Neural progenitor cell (in vitro differentiated cells): ENCODE measurements at regions not wholly inside any gene's neighbourhood (a gene's known extent, or its start where the extent isn't known, plus 50 kb on each side); places are given as distances from the start of the nearest gene placed in this dataset.

Source experiments
- DNase-seq: peaks from one replicate; pipeline ENCODE4 v3.0.0-alpha.2; 2016; ENCODE audit warnings: low spot score
- H2AFZ ChIP-seq: fragments of 200-600 bp; sonication (generic); replicated peaks from 2 replicates; pipeline ENCODE4 v1.6.1; 2016; ENCODE audit warnings: antibody characterized with exemption
- H3F3A ChIP-seq: fragments of 200-600 bp; sonication (generic); 2 replicates; pipeline ENCODE4 v1.6.1; 2016; ENCODE audit warnings: antibody characterized with exemption, low read depth
- H3K27ac ChIP-seq: fragments of 200-600 bp; sonication (generic); 2 replicates; pipeline ENCODE4 v1.5.1; 2016; ENCODE audit warnings: mild to moderate bottlenecking
- H3K27me3 ChIP-seq: fragments of 200-600 bp; sonication (generic); 2 replicates; pipeline ENCODE4 v1.6.1; 2016; ENCODE audit warnings: mild to moderate bottlenecking, moderate library complexity
- H3K36me3 ChIP-seq: fragments of 200-600 bp; sonication (generic); 2 replicates; pipeline ENCODE4 v1.5.1; 2016
- H3K4me1 ChIP-seq: fragments of 200-600 bp; sonication (generic); 2 replicates; pipeline ENCODE4 v1.6.1; 2016; ENCODE audit warnings: mixed run types
- H3K4me2 ChIP-seq: fragments of 200-600 bp; sonication (generic); 2 replicates; pipeline ENCODE4 v1.6.1; 2016
- H3K4me3 ChIP-seq: fragments of 200-600 bp; sonication (generic); 2 replicates; pipeline ENCODE4 v1.5.1; 2016
- H3K79me2 ChIP-seq: fragments of 200-600 bp; sonication (generic); 2 replicates; pipeline ENCODE4 v1.6.1; 2016; ENCODE audit warnings: low read depth
- H3K9ac ChIP-seq: fragments of 200-600 bp; sonication (generic); 2 replicates; pipeline ENCODE4 v1.6.1; 2016
- H3K9me3 ChIP-seq: fragments of 200-600 bp; sonication (generic); 2 replicates; pipeline ENCODE4 v1.5.1; 2016; ENCODE audit warnings: low read depth
- H4K20me1 ChIP-seq: fragments of 200-600 bp; sonication (generic); 2 replicates; pipeline ENCODE4 v1.6.1; 2016; ENCODE audit warnings: low read depth
- H3K27ac Mint-ChIP-seq: 3 replicates; pipeline ENCODE4 v1.8.0; 2021; ENCODE audit warnings: mixed read lengths
- H3K27me3 Mint-ChIP-seq: 2 replicates; pipeline ENCODE4 v1.8.0; 2022; ENCODE audit warnings: low read depth, mild to moderate bottlenecking, inconsistent platforms, moderate library complexity, mixed read lengths; ENCODE audit not compliant: insufficient read depth
- H3K36me3 Mint-ChIP-seq: 3 replicates; pipeline ENCODE4 v1.8.0; 2021; ENCODE audit warnings: mixed read lengths
- H3K4me1 Mint-ChIP-seq: 3 replicates; pipeline ENCODE4 v1.8.0; 2021; ENCODE audit warnings: mixed read lengths
- H3K4me3 Mint-ChIP-seq: 3 replicates; pipeline ENCODE4 v1.8.0; 2021; ENCODE audit warnings: mild to moderate bottlenecking, moderate library complexity, mixed read lengths
- H3K9me3 Mint-ChIP-seq: 3 replicates; pipeline ENCODE4 v1.8.0; 2020; ENCODE audit warnings: mixed read lengths
- EZH2 ChIP-seq: fragments of 200-600 bp; sonication (generic); IDR thresholded peaks from 2 replicates; pipeline ENCODE4 v1.6.1; 2017; ENCODE audit warnings: antibody characterized with exemption, mild to moderate bottlenecking, moderate library complexity
- EZH2phosphoT487 ChIP-seq: fragments of 200-600 bp; sonication (generic); IDR thresholded peaks from 2 replicates; pipeline ENCODE4 v1.6.1; 2017; ENCODE audit warnings: antibody characterized with exemption
- TF ChIP-seq, protein P1 (sequence below): fragments of 200-600 bp; sonication (generic); IDR thresholded peaks from 2 replicates; pipeline ENCODE4 v1.5.1; 2017; ENCODE audit warnings: antibody characterized with exemption, mild to moderate bottlenecking

DNA sequence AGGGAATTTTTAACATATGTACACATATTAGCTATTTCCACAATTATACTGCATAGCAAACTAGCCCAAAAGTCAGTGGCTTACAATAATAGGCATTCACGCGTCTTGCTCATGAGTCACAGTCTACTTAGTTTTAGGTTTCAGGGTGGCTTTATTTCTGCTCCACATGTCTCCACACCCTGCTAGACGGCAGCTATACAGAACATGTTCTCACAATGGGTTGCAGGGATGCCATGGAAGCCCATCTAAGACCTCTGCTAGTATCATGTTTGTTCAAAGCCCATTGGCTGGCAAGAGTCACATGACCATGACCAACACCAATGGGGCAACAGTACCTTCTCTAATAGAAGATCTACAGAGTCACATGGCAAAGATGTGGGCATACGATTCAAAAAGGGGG lies 96.3 kb upstream of the NEBL start:
- Histone ChIP-seq H3K9ac (no peak overlapping the region), H3K36me3 (no peaks in the 10 kb centered on the region), H2AFZ (no peak overlapping the region), H3K4me2 (no peak overlapping the region), H3K9me3 (no peaks in the 10 kb centered on the region), H3K27ac (no peak overlapping the region), H4K20me1 (no peaks in the 10 kb centered on the region), H3F3A (peaks cover 37% of the 10 kb centered on the region), H3K27me3 (no peaks in the 10 kb centered on the region), H3K4me3 (no peak overlapping the region), H3K79me2 (peaks cover 30% of the 10 kb centered on the region), H3K4me1 (peaks cover 54% of the 10 kb centered on the region)
- H3K4me1 Mint-ChIP-seq: peaks cover 70% of the 10 kb centered on the region
- peak overlapping the region; percentile 99 for H3K27ac Mint-ChIP-seq
- DNase-seq: no peak
- no peaks in the 10 kb centered on the region for H3K36me3 Mint-ChIP-seq
- peaks cover 3% of the 10 kb centered on the region for H3K9me3 Mint-ChIP-seq
- H3K27me3 Mint-ChIP-seq: no peaks in the 10 kb centered on the region
- TF ChIP-seq EZH2phosphoT487 (no peak), EZH2 (no peak)
- no peak overlapping the region for H3K4me3 Mint-ChIP-seq

DNA sequence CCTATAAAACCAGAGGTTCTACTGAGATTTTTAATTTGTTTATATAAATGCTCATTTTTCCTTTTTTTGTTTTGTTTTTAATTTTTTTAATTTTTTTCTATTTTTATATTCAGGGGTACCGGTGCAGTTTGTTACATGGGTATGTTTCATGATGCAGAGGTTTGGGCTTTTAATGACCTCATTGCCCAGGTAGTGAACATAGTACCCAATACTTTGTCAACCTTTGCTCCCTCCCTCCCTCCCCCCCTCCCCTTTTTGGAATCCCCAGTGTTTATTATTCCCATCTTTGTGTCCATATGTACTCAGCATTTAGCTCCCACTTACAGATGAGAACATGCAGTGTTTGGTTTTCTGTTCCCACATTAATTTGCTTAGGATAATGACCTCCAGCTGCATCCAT lies 94.4 kb upstream of the NEBL start:
- Histone ChIP-seq H3K79me2 (peaks cover 21% of the 10 kb centered on the region), H3K9ac (no peak overlapping the region), H4K20me1 (no peaks in the 10 kb centered on the region), H3K4me1 (peaks cover 35% of the 10 kb centered on the region), H3K4me3 (no peak overlapping the region), H2AFZ (no peak overlapping the region), H3K27ac (no peak overlapping the region), H3K36me3 (no peaks in the 10 kb centered on the region), H3F3A (peaks cover 31% of the 10 kb centered on the region), H3K4me2 (no peak overlapping the region), H3K9me3 (no peaks in the 10 kb centered on the region), H3K27me3 (no peaks in the 10 kb centered on the region)
- peaks cover 11% of the 10 kb centered on the region for H3K9me3 Mint-ChIP-seq
- H3K27ac Mint-ChIP-seq: no peak overlapping the region
- H3K36me3 Mint-ChIP-seq: peaks cover 5% of the 10 kb centered on the region
- H3K4me1 Mint-ChIP-seq: peaks cover 62% of the 10 kb centered on the region
- no peak for DNase-seq
- no peaks in the 10 kb centered on the region for H3K27me3 Mint-ChIP-seq
- H3K4me3 Mint-ChIP-seq: no peak overlapping the region
- TF ChIP-seq EZH2phosphoT487: no peak
- TF ChIP-seq EZH2: no peak
- TF ChIP-seq, protein P1, sequence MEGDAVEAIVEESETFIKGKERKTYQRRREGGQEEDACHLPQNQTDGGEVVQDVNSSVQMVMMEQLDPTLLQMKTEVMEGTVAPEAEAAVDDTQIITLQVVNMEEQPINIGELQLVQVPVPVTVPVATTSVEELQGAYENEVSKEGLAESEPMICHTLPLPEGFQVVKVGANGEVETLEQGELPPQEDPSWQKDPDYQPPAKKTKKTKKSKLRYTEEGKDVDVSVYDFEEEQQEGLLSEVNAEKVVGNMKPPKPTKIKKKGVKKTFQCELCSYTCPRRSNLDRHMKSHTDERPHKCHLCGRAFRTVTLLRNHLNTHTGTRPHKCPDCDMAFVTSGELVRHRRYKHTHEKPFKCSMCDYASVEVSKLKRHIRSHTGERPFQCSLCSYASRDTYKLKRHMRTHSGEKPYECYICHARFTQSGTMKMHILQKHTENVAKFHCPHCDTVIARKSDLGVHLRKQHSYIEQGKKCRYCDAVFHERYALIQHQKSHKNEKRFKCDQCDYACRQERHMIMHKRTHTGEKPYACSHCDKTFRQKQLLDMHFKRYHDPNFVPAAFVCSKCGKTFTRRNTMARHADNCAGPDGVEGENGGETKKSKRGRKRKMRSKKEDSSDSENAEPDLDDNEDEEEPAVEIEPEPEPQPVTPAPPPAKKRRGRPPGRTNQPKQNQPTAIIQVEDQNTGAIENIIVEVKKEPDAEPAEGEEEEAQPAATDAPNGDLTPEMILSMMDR: no peak

GRCh38 chr10:20990604-20991003 lies 93.5 kb upstream of the NEBL start:
- H3K9ac ChIP-seq: no peak overlapping the region
- H3K9me3 ChIP-seq: no peaks in the 10 kb centered on the region

GRCh38 chr10:20988357-20988983 lies 91.4 kb upstream of the NEBL start:
- no peak for TF ChIP-seq EZH2
- TF ChIP-seq EZH2phosphoT487: no peak
- TF ChIP-seq, protein P1: no peak
- H2AFZ ChIP-seq: no peak overlapping the region
- H3K27ac Mint-ChIP-seq: no peak overlapping the region
- H3K4me1 Mint-ChIP-seq: peaks cover 47% of the 10 kb centered on the region
- no peaks in the 10 kb centered on the region for H3K36me3 ChIP-seq
- no peaks in the 10 kb centered on the region for H3K27me3 ChIP-seq
- H3K4me1 ChIP-seq: peaks cover 19% of the 10 kb centered on the region
- no peaks in the 10 kb centered on the region for H4K20me1 ChIP-seq
- H3F3A ChIP-seq: peaks cover 14% of the 10 kb centered on the region
- no peak for DNase-seq
- no peak overlapping the region for H3K4me2 ChIP-seq
- H3K27ac ChIP-seq: no peak overlapping the region
- no peak overlapping the region for H3K9ac ChIP-seq
- peaks cover 9% of the 10 kb centered on the region for H3K79me2 ChIP-seq
- peaks cover 5% of the 10 kb centered on the region for H3K36me3 Mint-ChIP-seq
- peaks cover 11% of the 10 kb centered on the region for H3K9me3 Mint-ChIP-seq
- H3K4me3 Mint-ChIP-seq: no peak overlapping the region
- peaks cover 2% of the 10 kb centered on the region for H3K27me3 Mint-ChIP-seq
- no peaks in the 10 kb centered on the region for H3K9me3 ChIP-seq
- H3K4me3 ChIP-seq: no peak overlapping the region

More at GRCh38 chr10:20990604-20991003, 93.5 kb upstream of the NEBL start:
- peaks cover 5% of the 10 kb centered on the region for H3K36me3 Mint-ChIP-seq
- Histone ChIP-seq H4K20me1 (no peaks in the 10 kb centered on the region), H3K36me3 (no peaks in the 10 kb centered on the region), H3K79me2 (peaks cover 21% of the 10 kb centered on the region), H3K27ac (no peak overlapping the region), H3F3A (peaks cover 22% of the 10 kb centered on the region), H3K27me3 (no peaks in the 10 kb centered on the region), H3K4me2 (peak overlapping the region; percentile 3), H3K4me1 (peaks cover 26% of the 10 kb centered on the region), H2AFZ (no peak overlapping the region), H3K4me3 (no peak overlapping the region)
- H3K27me3 Mint-ChIP-seq: no peaks in the 10 kb centered on the region
- TF ChIP-seq EZH2 (no peak), EZH2phosphoT487 (no peak)
- TF ChIP-seq, protein P1: no peak
- H3K27ac Mint-ChIP-seq: peak overlapping the region; percentile 13
- peaks cover 11% of the 10 kb centered on the region for H3K9me3 Mint-ChIP-seq
- peaks cover 60% of the 10 kb centered on the region for H3K4me1 Mint-ChIP-seq
- peak; percentile 62 for DNase-seq
- H3K4me3 Mint-ChIP-seq: no peak overlapping the region
